PC-9 (cell line): ENCODE measurements at regions not wholly inside any gene's neighbourhood (a gene's known extent, or its start where the extent isn't known, plus 50 kb on each side); places are given as distances from the start of the nearest gene placed in this dataset.

Experiments used
- BruUV-seq: library from RNA; stranded (reverse); fragments of 400-500 nt; replicated peaks from 2 replicates; lab custom pipeline; 2021; lab: Mats Ljungman, UMichigan
- CTCF ChIA-PET: fragments of 300-600 bp; sonication (Branson Sonifier 250); formaldehyde crosslinking; loops from one replicate; lab custom pipeline; 2022; ENCODE audit warnings: antibody characterized with exemption; lab: Charles Lee
- POLR2A ChIA-PET: fragments of 300-600 bp; sonication (Branson Sonifier 250); formaldehyde crosslinking; loops from one replicate; lab custom pipeline; 2022; ENCODE audit warnings: antibody characterized with exemption; ENCODE audit not compliant: unreplicated experiment; lab: Charles Lee
- DNase-seq, 2 experiments: peaks; one replicate each; pipeline versions ENCODE4 v3.0.0 to v3.0.0-alpha.2; 2015 to 2022; ENCODE audit warnings: mixed read lengths in 1 of 2
- H2AFZ ChIP-seq: fragments of 200-600 bp; sonication (generic); 2 replicates; pipeline ENCODE4 v1.8.1; 2017; ENCODE audit warnings: antibody characterized with exemption
- H3F3A ChIP-seq: fragments of 200-600 bp; sonication (generic); 2 replicates; pipeline ENCODE4 v1.8.1; 2017; ENCODE audit warnings: antibody characterized with exemption, mild to moderate bottlenecking, low read depth; ENCODE audit not compliant: insufficient read depth
- H3K27ac ChIP-seq: fragments of 200-600 bp; sonication (generic); 2 replicates; pipeline ENCODE4 v1.6.1; 2016; ENCODE audit warnings: mixed run types
- H3K27me3 ChIP-seq: fragments of 200-600 bp; sonication (generic); 2 replicates; pipeline ENCODE4 v1.6.1; 2016; ENCODE audit warnings: low read depth, mixed run types; ENCODE audit not compliant: insufficient read depth
- H3K36me3 ChIP-seq: fragments of 200-600 bp; sonication (generic); 2 replicates; pipeline ENCODE4 v1.6.1; 2016; ENCODE audit warnings: low read depth, mixed run types
- H3K4me1 ChIP-seq: fragments of 200-600 bp; sonication (generic); replicated peaks from 2 replicates; pipeline ENCODE4 v1.6.1; 2016; ENCODE audit warnings: mixed run types; ENCODE audit not compliant: insufficient read depth
- H3K4me2 ChIP-seq: fragments of 200-600 bp; sonication (generic); 2 replicates; pipeline ENCODE4 v1.6.1; 2017; ENCODE audit warnings: mixed run types
- H3K4me3 ChIP-seq: fragments of 200-600 bp; sonication (generic); 2 replicates; pipeline ENCODE4 v1.6.1; 2016; ENCODE audit warnings: mixed run types
- H3K79me2 ChIP-seq: fragments of 200-600 bp; sonication (generic); 2 replicates; pipeline ENCODE4 v1.6.1; 2017; ENCODE audit warnings: low read depth, mixed run types
- H3K9me2 ChIP-seq: fragments of 200-600 bp; sonication (generic); 2 replicates; pipeline ENCODE4 v1.8.1; 2017; ENCODE audit warnings: mild to moderate bottlenecking; ENCODE audit not compliant: insufficient read depth
- H3K9me3 ChIP-seq: fragments of 200-600 bp; sonication (generic); 2 replicates; pipeline ENCODE4 v1.8.1; 2016; ENCODE audit warnings: low read depth; ENCODE audit not compliant: insufficient read depth
- H4K20me1 ChIP-seq: fragments of 200-600 bp; sonication (generic); 2 replicates; pipeline ENCODE4 v1.8.1; 2017; ENCODE audit not compliant: insufficient read depth
- EZH2 ChIP-seq: fragments of 200-600 bp; sonication (generic); IDR thresholded peaks from 2 replicates; pipeline ENCODE4 v1.8.0; 2017; ENCODE audit warnings: antibody characterized with exemption, low read depth
- intact Hi-C: fragments of 100-400 bp; cut with micrococcal nuclease; formaldehyde crosslinking; loops from one replicate; pipeline ENCODE4 v1.10.0; 2022; ENCODE audit not compliant: unreplicated experiment
- TF ChIP-seq, protein P1 (sequence below): fragments of 200-600 bp; sonication (generic); conservative IDR thresholded peaks from 2 replicates; pipeline ENCODE4 v1.6.1; 2017; ENCODE audit warnings: mixed run types, antibody characterized with exemption, mild to moderate bottlenecking, moderate library complexity

GRCh38 chr12:107570721-107571120 is 114.9 kb upstream of the PWP1 start:
- H4K20me1 ChIP-seq = no peaks in the 10 kb centered on the region
- H3K27ac ChIP-seq = no peak overlapping the region
- no peak overlapping the region for H3K4me2 ChIP-seq
- no peaks in the 10 kb centered on the region for H3F3A ChIP-seq
- H2AFZ ChIP-seq = no peak overlapping the region
- no peaks in the 10 kb centered on the region for H3K27me3 ChIP-seq
- H3K36me3 ChIP-seq = no peaks in the 10 kb centered on the region
- no peaks in the 10 kb centered on the region for H3K79me2 ChIP-seq
- no peak for DNase-seq
- H3K4me1 ChIP-seq = no peaks in the 10 kb centered on the region
- CTCF ChIA-PET = no interaction called here
- POLR2A ChIA-PET = no interaction called here
- BruUV-seq = no TSS peak
- H3K9me2 ChIP-seq = no peaks in the 10 kb centered on the region
- H3K9me3 ChIP-seq = no peaks in the 10 kb centered on the region
- no peak overlapping the region for H3K4me3 ChIP-seq
- intact Hi-C loops = no loop called here
- no peak for TF ChIP-seq EZH2
- TF ChIP-seq, protein P1, sequence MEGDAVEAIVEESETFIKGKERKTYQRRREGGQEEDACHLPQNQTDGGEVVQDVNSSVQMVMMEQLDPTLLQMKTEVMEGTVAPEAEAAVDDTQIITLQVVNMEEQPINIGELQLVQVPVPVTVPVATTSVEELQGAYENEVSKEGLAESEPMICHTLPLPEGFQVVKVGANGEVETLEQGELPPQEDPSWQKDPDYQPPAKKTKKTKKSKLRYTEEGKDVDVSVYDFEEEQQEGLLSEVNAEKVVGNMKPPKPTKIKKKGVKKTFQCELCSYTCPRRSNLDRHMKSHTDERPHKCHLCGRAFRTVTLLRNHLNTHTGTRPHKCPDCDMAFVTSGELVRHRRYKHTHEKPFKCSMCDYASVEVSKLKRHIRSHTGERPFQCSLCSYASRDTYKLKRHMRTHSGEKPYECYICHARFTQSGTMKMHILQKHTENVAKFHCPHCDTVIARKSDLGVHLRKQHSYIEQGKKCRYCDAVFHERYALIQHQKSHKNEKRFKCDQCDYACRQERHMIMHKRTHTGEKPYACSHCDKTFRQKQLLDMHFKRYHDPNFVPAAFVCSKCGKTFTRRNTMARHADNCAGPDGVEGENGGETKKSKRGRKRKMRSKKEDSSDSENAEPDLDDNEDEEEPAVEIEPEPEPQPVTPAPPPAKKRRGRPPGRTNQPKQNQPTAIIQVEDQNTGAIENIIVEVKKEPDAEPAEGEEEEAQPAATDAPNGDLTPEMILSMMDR = no peak

DNA sequence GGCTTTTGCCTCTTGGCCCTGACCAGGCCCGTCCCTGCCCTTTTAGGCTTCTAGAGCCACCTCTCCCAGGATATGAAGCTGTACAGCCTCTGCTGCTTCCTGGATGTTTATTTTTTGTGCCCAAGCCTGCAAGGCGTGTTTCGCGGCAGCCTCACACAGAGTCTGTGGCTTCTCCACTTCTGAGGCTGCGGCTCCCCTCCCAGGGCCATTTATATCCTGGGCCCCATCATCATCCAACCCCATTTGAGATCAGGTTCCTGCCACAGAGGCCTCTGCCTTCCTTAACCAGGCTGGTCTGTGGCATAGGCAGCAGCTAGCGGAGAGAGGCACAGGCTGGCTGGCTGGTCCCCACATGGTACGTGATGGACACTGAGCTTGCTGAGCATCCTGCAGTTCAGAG is 114.1 kb upstream of the PWP1 start:
- no peaks in the 10 kb centered on the region for H3K9me2 ChIP-seq
- no peaks in the 10 kb centered on the region for H3K79me2 ChIP-seq
- H3K27me3 ChIP-seq = no peaks in the 10 kb centered on the region
- intact Hi-C loops = no loop called here
- H3K9me3 ChIP-seq = no peaks in the 10 kb centered on the region
- H2AFZ ChIP-seq = no peak overlapping the region
- H3K36me3 ChIP-seq = no peaks in the 10 kb centered on the region
- no peak for DNase-seq
- no peaks in the 10 kb centered on the region for H3K4me1 ChIP-seq
- ChIA-PET POLR2A (no interaction called here), CTCF (no interaction called here)
- BruUV-seq = no TSS peak
- H4K20me1 ChIP-seq = no peaks in the 10 kb centered on the region
- H3K4me3 ChIP-seq = no peak overlapping the region
- H3K27ac ChIP-seq = no peak overlapping the region
- no peak for TF ChIP-seq EZH2
- TF ChIP-seq, protein P1 = no peak
- no peaks in the 10 kb centered on the region for H3F3A ChIP-seq
- H3K4me2 ChIP-seq = no peak overlapping the region

GRCh38 chr12:107574691-107575090 is 110.9 kb upstream of the PWP1 start:
- H3K9me2 ChIP-seq = no peaks in the 10 kb centered on the region
- H3F3A ChIP-seq = no peaks in the 10 kb centered on the region
- intact Hi-C loops = no loop called here
- H2AFZ ChIP-seq = no peak overlapping the region
- CTCF ChIA-PET = no interaction called here
- POLR2A ChIA-PET = no interaction called here
- no peak overlapping the region for H3K4me3 ChIP-seq
- no peaks in the 10 kb centered on the region for H3K9me3 ChIP-seq
- no peak overlapping the region for H3K4me2 ChIP-seq
- H4K20me1 ChIP-seq = no peaks in the 10 kb centered on the region
- TF ChIP-seq, protein P1 = no peak
- no peak for TF ChIP-seq EZH2
- no peak overlapping the region for H3K27ac ChIP-seq
- BruUV-seq = no TSS peak
- H3K27me3 ChIP-seq = no peaks in the 10 kb centered on the region
- H3K4me1 ChIP-seq = no peaks in the 10 kb centered on the region
- no peaks in the 10 kb centered on the region for H3K36me3 ChIP-seq
- H3K79me2 ChIP-seq = no peaks in the 10 kb centered on the region
- DNase-seq = no peak
